Loucy (cell line): ENCODE measurements at regions not wholly inside any gene's neighbourhood (a gene's known extent, or its start where the extent isn't known, plus 50 kb on each side); places are given as distances from the start of the nearest gene placed in this dataset.

Experiments used
- EZH2phosphoT487 ChIP-seq: fragments of 200-600 bp; IDR thresholded peaks from 2 replicates; pipeline ENCODE4 v1.6.1; 2018; ENCODE audit warnings: antibody characterized with exemption, mild to moderate bottlenecking, moderate library complexity, borderline replicate concordance
- TF ChIP-seq, protein P1 (sequence below): fragments of 200-600 bp; sonication (generic); conservative IDR thresholded peaks from 2 replicates; pipeline ENCODE4 v1.5.1; 2014; ENCODE audit warnings: mild to moderate bottlenecking, antibody characterized with exemption, low read length

DNA sequence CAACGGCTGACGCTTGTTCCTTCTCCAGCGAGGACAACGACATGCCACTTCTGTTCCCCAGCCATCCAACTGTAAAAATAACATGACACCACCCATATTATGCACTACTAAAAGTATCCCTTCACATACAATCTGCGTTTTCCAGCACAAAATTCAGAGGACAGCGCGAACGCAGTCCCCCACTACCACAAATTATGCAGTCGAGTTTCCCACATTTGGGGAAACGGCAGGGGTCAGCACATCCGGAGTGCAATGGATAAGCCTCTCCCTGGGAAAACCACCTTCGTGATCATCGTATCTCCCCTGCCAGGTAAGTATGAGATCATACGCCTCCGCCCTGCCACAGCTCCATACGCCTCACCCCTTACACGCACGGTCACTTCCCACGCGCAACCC is 120.9 kb downstream of the PPIAL4G start:
- TF ChIP-seq, protein P1, sequence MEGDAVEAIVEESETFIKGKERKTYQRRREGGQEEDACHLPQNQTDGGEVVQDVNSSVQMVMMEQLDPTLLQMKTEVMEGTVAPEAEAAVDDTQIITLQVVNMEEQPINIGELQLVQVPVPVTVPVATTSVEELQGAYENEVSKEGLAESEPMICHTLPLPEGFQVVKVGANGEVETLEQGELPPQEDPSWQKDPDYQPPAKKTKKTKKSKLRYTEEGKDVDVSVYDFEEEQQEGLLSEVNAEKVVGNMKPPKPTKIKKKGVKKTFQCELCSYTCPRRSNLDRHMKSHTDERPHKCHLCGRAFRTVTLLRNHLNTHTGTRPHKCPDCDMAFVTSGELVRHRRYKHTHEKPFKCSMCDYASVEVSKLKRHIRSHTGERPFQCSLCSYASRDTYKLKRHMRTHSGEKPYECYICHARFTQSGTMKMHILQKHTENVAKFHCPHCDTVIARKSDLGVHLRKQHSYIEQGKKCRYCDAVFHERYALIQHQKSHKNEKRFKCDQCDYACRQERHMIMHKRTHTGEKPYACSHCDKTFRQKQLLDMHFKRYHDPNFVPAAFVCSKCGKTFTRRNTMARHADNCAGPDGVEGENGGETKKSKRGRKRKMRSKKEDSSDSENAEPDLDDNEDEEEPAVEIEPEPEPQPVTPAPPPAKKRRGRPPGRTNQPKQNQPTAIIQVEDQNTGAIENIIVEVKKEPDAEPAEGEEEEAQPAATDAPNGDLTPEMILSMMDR: no peak
- no peak for TF ChIP-seq EZH2phosphoT487
